Lower leg skin (tissue), 4 donors: ENCODE measurements at regions not wholly inside any gene's neighbourhood (a gene's known extent, or its start where the extent isn't known, plus 50 kb on each side); places are given as distances from the start of the nearest gene placed in this dataset.

ENCODE experiments used
- DNase-seq, 2 donors: peaks; one replicate each; pipeline ENCODE4 v3.0.0-alpha.2; 2019; ENCODE audit warnings: low spot score in 2 of 2
- H3K4me3 ChIP-seq: fragments of 200-600 bp; sonication (generic); 2 replicates; pipeline ENCODE4 v1.5.1; 2017; ENCODE audit warnings: mild to moderate bottlenecking, low read depth; ENCODE audit not compliant: poor library complexity, severe bottlenecking
- CTCF ChIP-seq, 3 donors: fragments of 450-650 bp; IDR thresholded peaks; one replicate each; pipeline ENCODE4 v1.5.1; 2016; ENCODE audit warnings: antibody characterized with exemption in 3 of 3, mild to moderate bottlenecking in 3 of 3, moderate library complexity in 2 of 3
- POLR2A ChIP-seq, 2 donors: fragments of 450-650 bp; IDR thresholded peaks; one replicate each; pipeline ENCODE4 v1.6.1; 2016 to 2017; ENCODE audit warnings: antibody characterized with exemption in 2 of 2, mild to moderate bottlenecking in 1 of 2, moderate library complexity in 1 of 2
- WGBS, 2 donors: methylation state at CpG; one replicate each; pipeline ENCODE4 v1.1.5; 2018; 5-methylcytosine and 5-hydroxymethylcytosine counted together
- intact Hi-C: fragments of 100-400 bp; cut with DNase I; formaldehyde crosslinking; loops from one replicate; pipeline ENCODE4 v1.15.0; 2023; ENCODE audit warnings: low total_unique reads

GRCh38 chr16:35363510-35363909 lies 1904.1 kb downstream of the TP53TG3F start:
- TF ChIP-seq POLR2A (IDR thresholded peaks at IDR 0.05) (no peak), CTCF (IDR thresholded peaks at IDR 0.05) (no peak)
- WGBS, 2 donors, result 57% methylated on average over 3 of the region's 3 CpGs
- intact Hi-C loops, result no loop called here
- no peak for DNase-seq
- no peak overlapping the region for H3K4me3 ChIP-seq

DNA sequence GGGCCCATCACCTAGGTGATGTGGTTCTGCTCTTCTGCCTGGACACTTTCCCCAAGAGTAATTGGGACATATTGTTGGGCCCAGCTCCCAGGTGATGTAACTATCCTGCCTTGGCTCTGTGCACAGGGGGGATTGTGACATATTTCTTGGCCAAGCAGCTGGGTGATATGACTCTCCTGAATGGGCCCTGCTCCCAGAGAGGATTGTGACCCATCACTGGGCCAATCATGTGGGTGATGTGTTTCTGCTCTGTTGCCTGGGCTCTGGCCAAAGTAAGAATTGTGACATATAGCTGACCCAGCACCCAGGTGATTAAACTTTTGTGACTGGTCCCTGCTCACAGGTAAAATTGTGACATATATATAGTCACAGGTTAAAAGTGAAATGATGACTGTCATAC lies 1904.9 kb downstream of the TP53TG3F start:
- intact Hi-C loops, result no loop called here
- DNase-seq, result no peak
- TF ChIP-seq POLR2A (IDR thresholded peaks at IDR 0.05) (no peak), CTCF (IDR thresholded peaks at IDR 0.05) (no peak)
- H3K4me3 ChIP-seq, result no peak overlapping the region

- intact Hi-C loops, result no loop called here
- H3K4me3 ChIP-seq, result no peak overlapping the region
- TF ChIP-seq POLR2A (IDR thresholded peaks at IDR 0.05), result no peak
- no peak for TF ChIP-seq CTCF (IDR thresholded peaks at IDR 0.05)
- WGBS, 2 donors, result 46 to 48% methylated on average over 2 of the region's 2 CpGs
- no peak for DNase-seq
Measured at GRCh38 chr16:35365675-35366074, 1906.3 kb downstream of the TP53TG3F start.

DNA sequence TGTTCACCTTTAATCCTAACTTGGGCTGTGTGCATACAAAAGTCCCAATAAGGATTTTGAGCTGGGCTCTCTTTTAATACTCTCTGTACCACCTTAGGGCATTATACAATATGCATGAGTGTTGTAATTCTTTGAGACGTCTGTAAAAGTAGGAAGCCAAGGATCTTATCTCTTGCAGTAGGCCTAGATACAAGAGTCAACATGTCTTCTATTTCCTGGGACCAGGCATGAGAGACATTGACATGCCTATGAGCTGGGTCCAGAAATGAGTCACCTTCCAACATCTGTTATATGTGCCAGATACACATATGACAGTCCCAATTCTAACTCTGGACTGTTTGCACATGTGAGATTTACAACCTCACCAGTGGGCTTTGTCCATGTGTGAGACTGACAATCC lies 1911.2 kb downstream of the TP53TG3F start:
- 45 to 53% methylated on average over 1 of the region's 1 CpG for WGBS, 2 donors

GRCh38 chr16:35377142-35377541 lies 1917.7 kb downstream of the TP53TG3F start:
- intact Hi-C loops, result no loop called here
- no peak for TF ChIP-seq POLR2A (IDR thresholded peaks at IDR 0.05)
- TF ChIP-seq CTCF (IDR thresholded peaks at IDR 0.05), result no peak
- WGBS, 2 donors, result 51 to 58% methylated on average over 2 of the region's 2 CpGs
- no peak overlapping the region for H3K4me3 ChIP-seq
- DNase-seq, result no peak

More for the DNA sequence above, 1911.2 kb downstream of the TP53TG3F start:
- DNase-seq, result no peak
- TF ChIP-seq POLR2A (IDR thresholded peaks at IDR 0.05) (no peak), CTCF (IDR thresholded peaks at IDR 0.05) (no peak)
- H3K4me3 ChIP-seq, result no peak overlapping the region
- intact Hi-C loops, result no loop called here

- no peak for DNase-seq
- intact Hi-C loops, result no loop called here
- no peak overlapping the region for H3K4me3 ChIP-seq
- 67 to 68% methylated on average over 2 of the region's 2 CpGs for WGBS, 2 donors
- TF ChIP-seq POLR2A (IDR thresholded peaks at IDR 0.05) (no peak), CTCF (IDR thresholded peaks at IDR 0.05) (no peak)
Measured at GRCh38 chr16:35386619-35387018, 1927.2 kb downstream of the TP53TG3F start.
